GM23248 (cell line): ENCODE measurements at regions not wholly inside any gene's neighbourhood (a gene's known extent, or its start where the extent isn't known, plus 50 kb on each side); places are given as distances from the start of the nearest gene placed in this dataset.
A peak's percentile ranks its signal among the peaks of the same experiment; 100 is the strongest.

ENCODE experiments used
- DNase-seq: peaks from one replicate; pipeline ENCODE4 v3.0.0-alpha.2; 2015
- H2AFZ ChIP-seq: fragments of 200-600 bp; sonication (generic); 2 replicates; pipeline ENCODE4 v1.6.1; 2016; ENCODE audit warnings: antibody characterized with exemption
- H3F3A ChIP-seq: fragments of 200-600 bp; sonication (generic); 2 replicates; pipeline ENCODE4 v1.6.1; 2016; ENCODE audit warnings: mild to moderate bottlenecking, antibody characterized with exemption, mixed run types; ENCODE audit not compliant: insufficient read depth
- H3K27ac ChIP-seq: fragments of 200-600 bp; sonication (generic); 2 replicates; pipeline ENCODE4 v1.5.1; 2016; ENCODE audit warnings: mild to moderate bottlenecking
- H3K27me3 ChIP-seq: fragments of 200-600 bp; sonication (generic); replicated peaks from 2 replicates; pipeline ENCODE4 v1.6.1; 2016; ENCODE audit warnings: mild to moderate bottlenecking; ENCODE audit not compliant: insufficient read depth
- H3K36me3 ChIP-seq: fragments of 200-600 bp; sonication (generic); 2 replicates; pipeline ENCODE4 v1.6.1; 2016; ENCODE audit warnings: low read depth, mild to moderate bottlenecking
- H3K4me1 ChIP-seq: fragments of 200-600 bp; sonication (generic); 2 replicates; pipeline ENCODE4 v1.6.1; 2016; ENCODE audit warnings: mild to moderate bottlenecking; ENCODE audit not compliant: insufficient read depth
- H3K4me2 ChIP-seq: fragments of 200-600 bp; sonication (generic); one replicate; pipeline ENCODE4 v1.6.1; 2016; ENCODE audit warnings: mild to moderate bottlenecking; ENCODE audit not compliant: unreplicated experiment
- H3K4me3 ChIP-seq: fragments of 200-600 bp; sonication (generic); 2 replicates; pipeline ENCODE4 v1.5.1; 2016; ENCODE audit warnings: mild to moderate bottlenecking
- H3K79me2 ChIP-seq: fragments of 200-600 bp; sonication (generic); 2 replicates; pipeline ENCODE4 v1.6.1; 2016; ENCODE audit warnings: mild to moderate bottlenecking; ENCODE audit not compliant: insufficient read depth
- H3K9ac ChIP-seq: fragments of 200-600 bp; sonication (generic); 2 replicates; pipeline ENCODE4 v1.6.1; 2016; ENCODE audit warnings: mild to moderate bottlenecking
- H3K9me2 ChIP-seq: fragments of 200-600 bp; sonication (generic); 2 replicates; pipeline ENCODE4 v1.6.1; 2016; ENCODE audit warnings: mixed run types, mild to moderate bottlenecking, moderate library complexity; ENCODE audit not compliant: insufficient read depth
- H3K9me3 ChIP-seq: fragments of 200-600 bp; sonication (generic); one replicate; pipeline ENCODE4 v1.6.1; 2017; ENCODE audit warnings: low read depth
- H4K20me1 ChIP-seq: fragments of 200-600 bp; sonication (generic); 2 replicates; pipeline ENCODE4 v1.6.0; 2016; ENCODE audit not compliant: insufficient read depth
- EZH2 ChIP-seq: fragments of 200-600 bp; sonication (generic); IDR thresholded peaks from 2 replicates; pipeline ENCODE4 v1.6.1; 2018; ENCODE audit warnings: antibody characterized with exemption, mild to moderate bottlenecking; ENCODE audit not compliant: insufficient read depth, poor library complexity, severe bottlenecking
- EZH2phosphoT487 ChIP-seq: fragments of 200-600 bp; sonication (generic); IDR thresholded peaks from 2 replicates; pipeline ENCODE4 v1.6.1; 2018; ENCODE audit warnings: antibody characterized with exemption, moderate library complexity, mild to moderate bottlenecking, low read depth; ENCODE audit not compliant: insufficient read depth
- WGBS, 2 experiments: methylation state at CpG; one replicate each; pipeline ENCODE4 v1.1.6; 2015 to 2017; ENCODE audit warnings: low lambda C conversion rate in 2 of 2, low coverage in 1 of 2; ENCODE audit errors: missing lambda C conversion rate in 2 of 2; 5-methylcytosine and 5-hydroxymethylcytosine counted together
- in situ Hi-C: fragments of 300-500 bp; cut with MboI; formaldehyde crosslinking; loops from 2 replicates; pipeline ENCODE4 v1.15.0; 2020

DNA sequence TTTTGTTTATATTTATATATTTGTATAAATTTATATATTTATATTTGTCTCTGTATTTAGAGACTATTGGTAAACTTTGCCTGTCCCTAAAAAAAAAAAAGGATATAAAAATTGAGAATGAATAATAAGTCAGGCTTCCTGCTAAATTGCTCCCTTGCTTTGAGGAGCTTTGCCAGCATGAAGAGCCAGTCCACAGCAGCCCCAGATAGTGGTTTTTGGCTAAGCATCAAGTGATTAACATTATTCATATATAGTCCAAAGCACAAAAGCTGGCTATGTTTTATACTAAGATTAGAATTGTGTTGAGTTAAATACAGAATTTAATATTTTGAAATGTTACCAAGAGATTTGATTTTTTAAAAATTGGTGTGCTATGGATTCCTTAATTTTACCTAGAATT lies 264.9 kb upstream of the FERD3L start:
- DNase-seq, result peak; percentile 49
- Histone ChIP-seq H3K27ac (no peak overlapping the region), H3K4me2 (peak overlapping the region; percentile 10), H3K9me2 (no peaks in the 10 kb centered on the region), H3K36me3 (no peaks in the 10 kb centered on the region), H3K4me3 (no peak overlapping the region), H3K9me3 (no peaks in the 10 kb centered on the region), H4K20me1 (no peaks in the 10 kb centered on the region), H3K27me3 (no peaks in the 10 kb centered on the region), H3K9ac (no peak overlapping the region), H2AFZ (no peak overlapping the region), H3K79me2 (no peaks in the 10 kb centered on the region), H3F3A (peaks cover 11% of the 10 kb centered on the region), H3K4me1 (peaks cover 23% of the 10 kb centered on the region)
- in situ Hi-C loops, result no loop called here
- TF ChIP-seq EZH2 (no peak), EZH2phosphoT487 (no peak)

DNA sequence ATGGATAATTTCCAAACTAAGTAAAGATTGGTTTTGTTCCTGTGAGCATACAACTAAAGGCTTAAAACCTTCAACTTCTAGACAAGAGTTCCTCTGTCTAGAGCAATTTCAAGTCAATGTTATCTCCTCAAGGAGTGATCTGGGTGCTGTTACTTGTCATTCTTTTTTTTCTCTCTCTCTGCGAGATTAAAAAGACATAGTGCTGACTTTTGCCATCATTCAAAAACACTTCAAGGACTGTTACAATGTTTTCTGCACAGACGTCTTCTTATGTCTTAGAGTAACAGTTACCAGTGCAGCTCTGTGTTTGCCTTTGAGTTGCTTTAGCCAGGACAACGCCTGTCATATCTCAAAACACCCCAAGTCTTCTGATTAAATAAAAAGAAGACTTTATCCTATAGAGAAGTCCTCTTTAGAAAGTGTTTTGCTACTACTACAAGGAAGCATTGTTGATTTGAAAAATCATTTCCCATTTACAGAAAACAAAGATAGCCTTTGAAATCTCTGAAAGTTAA lies 263.5 kb upstream of the FERD3L start:
- H3F3A ChIP-seq, result peaks cover 16% of the 10 kb centered on the region
- in situ Hi-C loops, result no loop called here
- no peaks in the 10 kb centered on the region for H4K20me1 ChIP-seq
- no peaks in the 10 kb centered on the region for H3K27me3 ChIP-seq
- no peak for DNase-seq
- no peak overlapping the region for H3K4me3 ChIP-seq
- H3K36me3 ChIP-seq, result no peaks in the 10 kb centered on the region
- H3K9ac ChIP-seq, result no peak overlapping the region
- H3K9me2 ChIP-seq, result no peaks in the 10 kb centered on the region
- TF ChIP-seq EZH2phosphoT487 (no peak), EZH2 (no peak)
- H3K4me1 ChIP-seq, result peaks cover 30% of the 10 kb centered on the region
- no peak overlapping the region for H3K4me2 ChIP-seq
- no peak overlapping the region for H3K27ac ChIP-seq
- H3K9me3 ChIP-seq, result no peaks in the 10 kb centered on the region
- WGBS, 2 experiments, result 87 to 94% methylated on average over 3 of the region's 3 CpGs
- H2AFZ ChIP-seq, result no peak overlapping the region
- H3K79me2 ChIP-seq, result no peaks in the 10 kb centered on the region

DNA sequence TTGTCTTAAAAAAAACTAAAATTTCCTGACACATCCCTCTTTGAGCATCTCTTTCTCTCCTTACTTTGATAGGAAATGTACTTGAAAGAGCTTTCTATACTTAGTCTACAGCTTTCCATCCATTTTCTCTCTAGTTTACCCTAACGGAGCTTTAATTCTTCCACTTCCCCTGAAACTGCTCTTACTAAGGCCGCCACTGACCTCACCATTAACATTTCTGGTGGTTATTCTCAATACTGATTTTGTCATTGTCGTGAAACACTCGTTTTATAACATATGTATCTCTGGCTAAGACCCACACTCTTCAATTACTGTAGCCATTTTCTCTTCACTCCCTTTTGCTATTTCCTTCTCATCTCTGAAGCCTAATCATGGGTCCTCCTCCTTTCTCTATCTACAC lies 262.0 kb upstream of the FERD3L start:
- Histone ChIP-seq H3K4me3 (no peak overlapping the region), H4K20me1 (no peaks in the 10 kb centered on the region), H3K36me3 (no peaks in the 10 kb centered on the region), H3K4me2 (no peak overlapping the region), H3K27ac (no peak overlapping the region), H3K27me3 (no peaks in the 10 kb centered on the region), H3K9me2 (no peaks in the 10 kb centered on the region), H3F3A (peaks cover 16% of the 10 kb centered on the region), H3K79me2 (no peaks in the 10 kb centered on the region), H3K4me1 (peaks cover 30% of the 10 kb centered on the region), H3K9me3 (no peaks in the 10 kb centered on the region), H2AFZ (no peak overlapping the region), H3K9ac (no peak overlapping the region)
- TF ChIP-seq EZH2, result no peak
- in situ Hi-C loops, result no loop called here
- no peak for DNase-seq
- WGBS, 2 experiments, result 67 to 87% methylated on average over 3 to 4 of the region's 4 CpGs

DNA sequence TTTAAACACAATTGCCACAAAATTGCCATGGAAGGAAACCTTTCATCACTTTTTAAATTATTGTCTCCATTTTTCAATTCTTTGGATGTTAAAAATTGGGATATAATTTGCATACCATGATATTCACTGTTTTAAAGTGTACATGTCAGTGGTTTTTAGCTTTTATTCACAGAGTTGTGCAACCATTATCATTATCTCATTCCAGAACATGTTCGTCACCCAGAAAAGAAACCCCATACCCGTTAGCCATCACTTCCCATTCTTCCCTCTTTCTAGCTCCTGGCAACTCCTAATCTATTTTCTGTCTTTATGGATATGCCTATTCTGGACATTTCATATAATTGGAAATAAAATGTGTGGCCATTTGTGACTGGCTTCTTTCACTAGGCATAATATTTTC lies 260.3 kb upstream of the FERD3L start:
- Histone ChIP-seq H3K9ac (peak overlapping the region; percentile 47), H3K27ac (peak overlapping the region; percentile 79), H3K4me1 (peaks cover 25% of the 10 kb centered on the region), H3K9me3 (no peaks in the 10 kb centered on the region), H2AFZ (no peak overlapping the region), H3F3A (peaks cover 16% of the 10 kb centered on the region), H3K36me3 (no peaks in the 10 kb centered on the region), H3K27me3 (no peaks in the 10 kb centered on the region), H3K4me2 (peak overlapping the region; percentile 70), H3K79me2 (no peaks in the 10 kb centered on the region), H3K4me3 (peak overlapping the region; percentile 56), H4K20me1 (no peaks in the 10 kb centered on the region), H3K9me2 (no peaks in the 10 kb centered on the region)
- 0% methylated on average over 2 of the region's 2 CpGs for WGBS, 2 experiments
- DNase-seq, result peak; percentile 72
- in situ Hi-C loops, result no loop called here
- TF ChIP-seq EZH2, result no peak
- TF ChIP-seq EZH2phosphoT487, result no peak

DNA sequence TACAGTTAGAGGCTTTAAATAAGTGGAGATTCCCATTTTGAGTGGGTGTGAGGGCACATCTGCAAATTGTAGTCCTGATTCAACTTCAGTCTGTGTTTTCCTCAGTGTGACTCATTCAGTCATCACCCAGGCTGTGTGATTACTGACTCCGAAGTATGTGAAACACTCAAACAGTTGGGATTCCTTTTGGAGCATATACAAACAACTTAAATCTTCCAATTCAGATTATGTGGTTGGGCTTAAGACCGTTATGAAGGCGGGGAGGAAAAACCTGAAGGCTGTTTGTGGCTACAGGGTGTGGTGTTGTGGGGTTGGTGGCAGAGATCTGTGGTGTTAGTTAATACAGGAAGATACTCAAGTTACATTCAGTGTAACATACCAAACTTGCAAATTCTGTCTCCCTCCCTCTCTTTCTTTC lies 259.7 kb upstream of the FERD3L start:
- Histone ChIP-seq H3K9me3 (no peaks in the 10 kb centered on the region), H2AFZ (no peak overlapping the region), H3K27me3 (no peaks in the 10 kb centered on the region), H3K4me2 (peak overlapping the region; percentile 70), H3K36me3 (no peaks in the 10 kb centered on the region), H3K27ac (peak overlapping the region; percentile 79), H3K4me1 (peaks cover 20% of the 10 kb centered on the region), H3K9ac (peak overlapping the region; percentile 47), H3K9me2 (no peaks in the 10 kb centered on the region), H3F3A (peaks cover 16% of the 10 kb centered on the region), H4K20me1 (no peaks in the 10 kb centered on the region), H3K4me3 (peak overlapping the region; percentile 56), H3K79me2 (no peaks in the 10 kb centered on the region)
- DNase-seq, result peak; percentile 96
- peak; percentile 66; the same call in 1 of the 2 replicates for TF ChIP-seq EZH2phosphoT487
- no peak for TF ChIP-seq EZH2
- 1 to 3% methylated on average over 3 of the region's 3 CpGs for WGBS, 2 experiments
- in situ Hi-C loops, result no loop called here
